GM21381 (cell line): ENCODE measurements at regions not wholly inside any gene's neighbourhood (a gene's known extent, or its start where the extent isn't known, plus 50 kb on each side); places are given as distances from the start of the nearest gene placed in this dataset.
"Not testable (repeated sequence)": the region's sequence is repeated elsewhere in the genome, so short reads cannot be mapped to it uniquely, and the experiment has no call there.

Experiments
- ATAC-seq: cut with Tn5 transposase; IDR thresholded peaks from one replicate; pipeline ENCODE4 v1.9.1; 2021; ENCODE audit warnings: mild to moderate bottlenecking, moderate library complexity; ENCODE audit not compliant: unreplicated experiment

DNA sequence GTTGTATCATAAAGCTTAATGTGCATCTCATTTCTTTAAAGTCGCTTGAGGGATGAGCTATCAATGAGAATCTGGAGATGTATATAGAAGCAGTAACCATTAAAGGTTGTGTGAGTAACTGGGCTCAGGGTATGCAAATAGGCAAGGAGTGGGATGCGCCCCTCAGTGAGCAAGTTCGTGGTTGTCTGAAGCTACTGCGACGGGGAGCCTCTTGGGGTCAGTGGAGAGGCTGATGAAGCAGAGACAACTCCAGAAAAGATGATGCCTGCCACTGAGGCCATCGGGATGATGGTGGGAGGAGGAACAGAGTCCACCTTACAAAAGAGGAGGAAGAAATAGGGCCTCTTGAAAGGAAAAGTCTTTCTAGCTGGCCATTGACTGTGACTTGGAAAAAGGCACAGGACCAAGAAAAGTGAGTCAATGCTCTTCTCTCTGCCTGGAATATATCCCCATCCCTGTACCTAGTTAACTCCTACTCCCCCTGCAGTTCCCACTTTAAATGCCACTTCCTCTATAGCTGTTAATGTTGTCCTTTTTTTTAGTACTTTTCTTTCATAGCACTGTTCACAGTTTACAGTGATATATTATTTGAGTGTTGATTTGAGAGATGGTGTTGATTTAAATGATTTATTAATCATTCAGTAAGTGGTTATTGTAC lies 51.4 kb upstream of the LSM6 start:
- peak; percentile 86 for ATAC-seq

DNA sequence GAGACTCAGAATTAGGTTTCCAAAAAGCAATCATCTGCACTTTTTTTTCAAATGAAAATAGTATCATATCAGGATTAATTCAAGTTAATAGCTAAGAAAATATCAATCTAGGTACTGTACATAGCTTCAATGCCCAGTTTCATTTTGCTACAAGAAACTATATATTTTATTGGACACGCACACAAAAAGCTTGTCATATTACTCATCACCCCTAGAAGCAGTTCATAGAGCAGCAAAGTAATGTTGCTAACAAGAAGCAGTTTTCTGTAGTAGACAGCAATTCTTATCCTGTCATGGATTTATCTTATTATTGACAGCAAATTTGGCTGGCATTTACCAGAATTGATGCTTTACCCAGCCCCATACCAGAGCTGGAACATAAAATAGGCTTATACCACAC lies 52.3 kb upstream of the LSM6 start:
- no peak for ATAC-seq

DNA sequence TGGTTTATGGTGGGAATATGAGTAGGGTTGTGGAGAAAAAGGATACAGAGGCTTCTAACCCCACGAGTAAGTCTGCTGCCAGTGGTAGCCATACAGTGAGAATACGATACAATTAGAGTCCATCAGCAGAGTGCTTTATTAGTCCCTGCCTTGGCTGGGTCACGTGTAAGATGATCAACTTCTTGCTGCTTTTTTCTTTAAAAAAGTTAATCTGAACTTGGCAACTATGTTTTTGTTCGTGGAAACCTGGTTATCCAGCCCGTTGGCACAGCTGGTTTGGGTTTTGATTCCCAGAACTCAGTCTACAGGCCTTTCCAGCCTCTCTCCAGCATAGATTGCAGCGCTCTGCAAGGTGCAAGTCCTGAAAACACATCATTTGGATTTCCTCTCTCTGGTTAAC lies 53.1 kb upstream of the LSM6 start:
- ATAC-seq, result no peak

DNA sequence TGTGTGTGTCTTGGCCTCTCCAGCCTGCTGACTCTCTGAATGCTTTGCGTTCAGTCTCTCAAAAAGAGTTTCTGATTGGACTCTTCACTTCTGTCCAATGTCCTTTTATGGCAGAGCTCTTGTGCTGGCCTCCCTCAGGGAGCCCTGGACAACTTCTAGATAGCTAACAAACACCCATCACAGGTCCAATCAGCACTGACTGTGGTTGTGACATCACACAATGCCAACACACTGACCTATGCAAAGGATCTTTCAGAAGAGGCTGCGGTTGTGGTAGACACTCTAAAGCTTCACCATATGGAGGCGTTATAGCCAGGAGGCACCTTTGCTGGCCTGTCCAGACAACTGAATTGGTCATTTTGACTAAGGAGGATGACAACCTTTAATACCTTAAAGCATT lies 53.8 kb upstream of the LSM6 start:
- ATAC-seq, result no peak

DNA sequence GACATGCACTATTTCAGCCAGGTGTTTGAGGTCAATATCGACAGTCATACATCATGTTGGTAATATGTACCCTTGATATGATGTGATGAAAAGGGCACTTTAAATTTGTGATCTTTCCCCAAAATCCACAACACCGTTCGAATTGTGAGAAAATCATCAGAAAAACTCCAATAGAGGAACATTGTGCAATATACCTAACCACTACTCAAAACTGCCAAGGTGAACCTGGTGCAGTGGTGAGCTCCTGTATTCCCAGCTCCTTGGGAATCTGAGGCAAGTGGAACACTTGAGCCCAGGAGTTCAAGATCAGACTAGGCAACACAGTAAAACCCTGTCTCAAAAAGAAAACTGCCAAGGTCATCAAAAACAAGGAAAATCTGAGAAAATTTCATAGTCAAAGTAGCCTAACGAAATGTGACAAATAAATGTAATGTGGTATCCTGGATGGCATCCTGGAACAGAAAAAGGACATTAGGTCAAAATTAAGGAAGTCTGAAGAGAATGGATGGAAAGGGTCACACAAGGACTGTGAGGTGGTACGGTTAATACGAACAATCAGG lies 55.6 kb upstream of the LSM6 start:
- ATAC-seq, result no peak

DNA sequence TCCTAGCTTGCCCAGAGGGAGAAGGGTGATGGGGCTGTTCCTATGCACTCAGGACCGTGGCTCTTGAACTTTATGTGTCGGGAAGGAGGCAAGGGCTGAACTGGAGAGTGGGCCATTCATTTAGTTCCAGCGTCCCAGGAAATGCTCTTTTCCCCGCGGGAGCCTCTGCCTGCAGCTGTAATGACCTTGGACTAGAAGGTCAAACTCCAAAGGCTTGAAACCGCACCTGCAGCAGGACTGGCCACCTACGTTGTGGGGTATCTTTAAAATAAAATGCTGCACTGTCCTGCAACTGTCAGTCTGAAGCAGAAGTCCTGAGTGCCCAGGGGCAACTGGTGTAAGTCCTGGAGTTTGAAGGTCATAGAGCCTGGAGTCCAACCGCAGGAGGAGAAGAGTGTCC lies 61.5 kb upstream of the LSM6 start:
- ATAC-seq, result no peak

DNA sequence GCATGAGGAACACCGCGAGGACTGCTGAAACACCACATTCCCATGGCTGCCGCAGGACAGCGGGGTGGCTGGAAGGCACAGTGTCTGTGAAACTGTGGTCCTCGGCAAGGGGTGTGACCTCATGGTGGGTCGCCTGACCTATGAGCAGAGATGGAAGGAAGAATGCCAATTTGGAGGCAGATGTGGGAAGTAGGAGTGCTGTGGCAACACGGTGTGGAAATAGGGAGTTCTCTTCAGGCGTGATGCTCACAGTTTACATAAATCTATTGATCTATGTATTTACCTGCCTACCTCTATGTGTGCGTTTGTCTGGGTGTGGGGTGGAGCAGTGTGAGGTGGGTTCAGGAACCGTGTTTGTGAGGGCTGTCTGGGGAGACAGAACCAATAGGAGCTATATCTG lies 62.3 kb upstream of the LSM6 start:
- ATAC-seq, result no peak

DNA sequence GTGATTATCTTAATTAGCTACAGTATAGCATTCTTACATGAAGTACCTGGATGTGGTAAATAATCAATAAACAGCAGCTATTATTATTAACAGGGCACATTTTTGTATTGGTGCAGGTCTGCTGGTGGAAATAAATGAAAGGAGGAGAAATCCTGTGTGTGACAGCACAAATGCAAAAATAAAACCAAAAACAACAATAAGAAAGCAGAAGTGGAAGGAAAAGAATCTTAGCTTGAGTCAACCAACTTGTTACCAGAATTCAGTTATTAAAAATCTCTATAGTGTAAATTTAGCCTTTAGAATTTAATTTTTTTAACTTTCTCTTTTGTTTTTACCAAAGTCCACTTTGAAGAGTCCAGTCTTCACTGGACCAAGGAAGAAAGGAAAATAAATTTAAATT lies 63.1 kb upstream of the LSM6 start:
- peak; percentile 63 for ATAC-seq

DNA sequence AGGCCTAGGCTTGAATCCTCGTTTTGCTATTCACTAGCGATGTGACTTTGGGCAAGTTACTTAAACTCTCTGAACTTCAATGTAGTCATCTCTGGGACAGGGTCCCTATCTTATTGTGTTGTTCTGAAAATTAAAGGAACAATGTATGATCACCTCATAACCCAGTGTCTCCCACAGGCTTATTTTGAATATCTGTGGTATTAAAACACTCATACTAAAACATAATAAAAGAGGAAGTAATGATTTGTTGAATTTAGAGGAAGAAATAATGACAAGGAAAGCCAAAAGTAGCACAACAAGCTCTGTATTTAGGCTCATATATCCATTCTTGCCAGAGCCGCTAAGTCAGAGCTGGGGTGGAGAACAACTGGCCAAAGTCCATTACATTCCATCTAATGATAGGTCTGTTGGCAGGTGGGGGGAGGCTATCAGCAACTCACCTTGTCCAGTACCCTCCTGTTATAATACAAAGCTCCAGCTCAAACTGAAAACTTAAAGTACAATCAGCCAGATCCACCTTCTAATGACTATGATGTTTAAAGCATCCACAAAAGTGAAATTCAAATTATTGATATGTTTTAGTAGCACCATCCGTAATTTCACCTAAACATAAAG lies 64.5 kb upstream of the LSM6 start:
- ATAC-seq, result no peak

DNA sequence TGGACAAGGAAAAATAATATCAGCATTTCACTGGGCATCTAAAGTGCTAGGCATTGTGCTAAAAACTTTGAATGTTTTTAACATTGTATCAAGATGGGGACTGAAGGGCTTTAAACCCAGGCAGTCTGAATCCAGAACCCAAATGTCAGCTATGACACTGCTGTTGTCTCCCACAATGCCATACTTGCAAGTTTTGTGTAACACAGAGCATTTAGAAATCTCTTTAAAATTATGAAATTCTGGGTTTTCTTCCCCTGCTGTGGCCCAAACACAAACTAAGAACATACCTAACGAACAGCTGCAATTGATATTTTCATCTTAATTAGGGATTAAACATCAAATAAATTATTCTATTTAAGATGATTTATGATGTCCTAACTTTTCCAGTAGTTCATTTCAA lies 66.8 kb upstream of the LSM6 start:
- no peak for ATAC-seq

DNA sequence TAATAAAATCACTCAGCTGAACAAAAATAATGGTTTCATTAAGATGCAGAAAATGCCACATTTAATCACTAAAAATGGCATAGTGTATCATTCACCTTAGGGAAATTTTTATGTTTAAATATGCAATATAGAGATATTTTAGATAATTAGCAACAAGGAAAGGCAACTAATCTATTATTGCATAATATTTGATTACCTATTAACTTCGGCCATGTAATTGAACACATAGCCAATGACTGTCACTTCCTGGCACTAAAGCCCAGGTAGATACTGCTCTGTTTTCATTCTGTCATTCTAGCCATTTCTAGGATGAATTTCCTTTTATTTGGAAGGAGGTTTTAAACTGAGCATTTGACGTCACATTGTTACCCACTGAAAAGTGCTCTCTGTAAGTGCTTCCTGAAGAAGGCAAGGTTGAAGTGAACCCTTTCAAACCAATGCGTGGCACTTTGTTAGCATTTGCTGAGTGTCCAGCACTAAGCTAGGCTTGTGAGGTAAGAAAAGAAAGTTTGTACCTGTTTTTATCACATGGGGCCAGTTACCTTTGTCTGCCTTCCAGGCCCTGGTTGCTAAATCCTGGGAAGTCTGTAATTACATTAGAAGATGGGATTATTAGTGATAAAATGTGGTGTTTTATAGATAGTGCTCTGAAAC lies 67.8 kb upstream of the LSM6 start:
- no peak for ATAC-seq

DNA sequence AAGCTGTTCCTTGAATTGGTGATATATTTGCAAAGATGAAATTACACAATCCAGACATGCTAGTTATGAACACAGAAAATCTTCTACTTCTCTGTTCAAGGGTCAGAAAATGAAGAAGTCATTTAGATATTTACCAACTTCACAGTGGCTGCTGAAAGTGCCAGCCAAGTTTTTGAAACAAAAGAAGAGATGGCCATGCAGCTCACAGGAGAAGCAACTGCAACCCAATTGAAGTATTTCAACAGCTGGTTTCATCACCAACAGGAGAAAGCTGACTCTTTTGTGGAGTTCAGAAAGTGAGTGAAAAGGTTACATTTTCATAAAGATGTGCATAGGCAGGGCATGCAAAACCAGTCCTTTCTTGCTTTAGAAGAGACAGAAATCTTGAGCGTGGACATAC lies 70.1 kb upstream of the LSM6 start:
- ATAC-seq, result peak; percentile 51

DNA sequence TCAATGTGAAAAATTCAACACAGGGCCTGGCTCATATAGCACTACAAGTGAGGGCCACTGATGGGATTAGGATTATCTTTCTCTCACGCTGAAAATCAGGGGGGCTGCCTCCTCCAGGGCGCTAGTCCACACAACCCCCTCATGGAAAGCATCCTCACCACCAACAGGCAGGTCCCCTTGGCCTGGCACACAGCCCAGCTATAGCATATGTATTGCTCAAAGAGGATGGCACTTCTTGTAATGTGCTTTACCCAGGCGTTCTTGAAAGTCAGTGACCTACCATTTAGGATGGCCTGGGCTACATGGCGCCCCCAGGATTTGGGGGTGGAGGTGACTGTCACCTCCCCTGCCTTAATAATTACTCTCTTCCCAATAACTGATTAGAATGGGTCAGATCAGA lies 71.0 kb upstream of the LSM6 start:
- no peak for ATAC-seq

DNA sequence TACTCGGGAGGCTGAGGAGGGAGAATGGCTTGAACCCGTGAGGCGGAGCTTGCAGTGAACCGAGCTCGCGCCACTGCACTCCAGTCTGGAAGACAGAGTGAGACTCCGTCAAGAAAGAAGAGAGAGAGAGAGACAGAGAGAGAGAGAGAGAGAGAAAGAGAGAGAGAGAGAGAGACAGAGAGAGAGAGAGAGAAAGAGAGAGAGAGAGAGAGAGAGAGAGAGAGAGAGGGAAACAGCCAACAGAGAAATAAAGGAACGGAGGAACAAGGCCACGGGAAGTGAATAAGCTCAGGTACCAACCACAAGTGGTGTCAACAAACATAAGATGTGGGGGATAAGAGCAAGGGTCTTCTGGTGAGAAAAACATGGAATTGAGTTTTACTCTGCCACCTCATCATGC lies 71.5 kb upstream of the LSM6 start:
- ATAC-seq, result not testable (repeated sequence)

DNA sequence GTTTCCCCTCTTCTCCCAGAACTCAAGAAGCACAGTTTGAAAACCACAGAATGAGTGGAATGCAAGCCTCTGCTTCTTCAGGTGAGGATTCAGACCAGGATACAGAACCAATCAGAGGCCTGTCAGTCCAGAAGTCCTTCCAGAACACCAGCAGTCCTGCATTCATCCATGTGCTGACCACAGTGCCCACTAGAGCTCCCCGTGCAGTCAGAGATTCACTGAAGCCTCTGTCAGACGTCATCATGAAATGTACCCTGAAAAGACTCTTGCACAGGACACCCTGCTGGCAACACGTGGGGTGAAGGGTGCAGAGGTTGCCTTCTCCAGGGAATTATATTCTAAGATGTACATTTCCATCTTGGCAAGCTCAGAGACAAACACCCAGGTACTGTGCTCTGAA lies 75.9 kb upstream of the LSM6 start:
- no peak for ATAC-seq

DNA sequence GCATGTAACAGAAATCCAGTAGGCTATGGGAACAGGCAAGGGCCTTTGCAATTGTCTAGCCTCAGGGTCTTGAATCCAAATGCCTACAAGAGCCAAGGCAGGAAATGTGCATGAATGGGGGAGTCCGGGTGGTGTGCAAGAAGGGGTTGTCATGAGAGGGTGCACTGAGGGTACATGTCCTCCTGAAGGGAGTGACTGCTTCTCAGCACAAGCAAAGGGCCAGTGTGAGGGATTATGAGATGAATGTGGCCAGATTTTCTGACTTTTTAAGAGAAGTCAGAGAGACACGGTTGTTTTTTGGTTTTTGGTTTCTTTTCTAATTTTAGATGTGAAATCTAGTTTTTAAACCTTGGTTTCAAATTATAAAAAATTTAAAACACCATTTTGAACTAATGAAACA lies 76.5 kb upstream of the LSM6 start:
- peak; percentile 68 for ATAC-seq

DNA sequence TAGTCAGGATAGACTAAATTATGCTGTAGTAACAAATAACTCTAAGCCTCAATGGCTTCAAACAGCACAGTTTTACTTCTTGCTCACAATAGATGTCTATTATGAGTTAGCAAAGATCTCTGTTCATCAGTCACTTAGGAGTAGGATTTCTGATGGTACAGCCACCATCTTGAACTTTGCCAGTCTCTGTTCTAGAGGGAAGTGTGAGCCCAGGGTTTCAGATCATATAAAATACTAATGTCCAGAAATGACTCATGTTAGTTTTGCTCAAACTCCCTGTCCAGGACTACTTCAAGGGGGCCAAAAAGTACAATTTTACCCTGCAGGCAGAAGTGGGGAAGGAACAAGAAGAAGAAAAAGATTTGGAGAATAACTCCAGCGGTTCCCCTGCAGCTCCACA lies 77.1 kb upstream of the LSM6 start:
- ATAC-seq, result peak; percentile 80

DNA sequence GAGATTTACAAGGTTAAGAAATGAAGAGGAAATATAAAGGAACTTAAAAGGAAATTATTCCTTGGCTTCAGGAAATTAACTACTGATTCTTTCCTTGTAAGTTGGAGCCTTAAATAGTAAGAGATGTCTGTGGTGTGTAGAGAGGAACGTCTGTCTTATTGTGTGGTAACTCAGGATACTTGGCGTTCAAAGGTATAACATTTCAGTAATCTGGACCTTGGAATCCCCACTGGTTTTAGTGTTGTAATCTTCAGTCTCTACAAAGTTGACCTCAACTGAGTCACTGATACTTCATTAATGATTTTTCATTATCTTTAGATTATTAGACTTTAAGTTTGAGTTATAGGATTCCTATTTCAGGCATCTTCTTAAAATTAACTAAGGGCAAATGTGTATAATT lies 79.1 kb upstream of the LSM6 start:
- ATAC-seq, result no peak

DNA sequence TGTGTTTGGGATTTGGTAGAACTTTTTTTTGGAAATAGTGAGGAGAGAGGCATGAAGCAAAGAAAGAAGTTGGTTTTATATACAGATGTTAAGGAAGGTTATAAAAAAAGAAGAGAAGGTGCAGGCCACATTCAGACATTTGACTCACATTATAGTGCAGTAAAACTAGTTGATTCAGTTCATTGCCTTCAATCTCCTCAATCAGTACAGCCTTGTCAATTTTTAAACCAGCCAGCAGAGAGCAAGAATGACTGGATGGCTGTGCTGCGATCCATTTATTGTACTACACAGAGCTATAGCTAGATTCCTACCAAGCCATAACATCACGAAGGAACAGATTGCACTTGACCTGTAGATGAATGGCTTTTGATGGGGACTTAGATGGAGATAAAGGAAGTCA lies 79.7 kb upstream of the LSM6 start:
- no peak for ATAC-seq

DNA sequence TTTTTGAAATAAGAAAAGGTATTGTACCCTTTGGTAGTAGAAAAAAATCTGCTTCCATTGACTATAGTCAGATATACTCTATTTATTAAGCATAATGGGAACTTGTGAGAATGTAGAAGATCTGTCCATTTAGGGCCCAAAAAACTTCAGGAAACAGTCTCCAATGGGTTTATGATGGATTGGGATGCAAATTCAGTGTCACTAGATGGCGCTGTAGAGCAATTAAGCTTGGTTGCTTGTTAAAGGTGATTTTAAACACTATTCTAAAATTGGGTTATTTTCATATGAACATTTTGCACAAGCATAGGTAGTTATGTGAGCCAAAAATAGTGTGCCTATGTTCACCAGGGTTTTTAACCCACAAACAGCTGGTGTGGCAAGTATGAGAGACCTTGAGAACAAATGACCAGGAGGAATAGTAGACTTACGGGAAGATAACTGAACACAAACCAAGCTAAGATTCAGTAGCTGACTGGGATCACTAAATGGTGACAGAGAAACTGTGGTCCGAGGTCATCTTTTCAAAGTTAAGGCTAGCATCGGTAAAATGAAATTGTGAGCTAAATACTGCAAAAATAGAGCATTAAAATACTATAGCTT lies 80.3 kb upstream of the LSM6 start:
- ATAC-seq, result no peak

DNA sequence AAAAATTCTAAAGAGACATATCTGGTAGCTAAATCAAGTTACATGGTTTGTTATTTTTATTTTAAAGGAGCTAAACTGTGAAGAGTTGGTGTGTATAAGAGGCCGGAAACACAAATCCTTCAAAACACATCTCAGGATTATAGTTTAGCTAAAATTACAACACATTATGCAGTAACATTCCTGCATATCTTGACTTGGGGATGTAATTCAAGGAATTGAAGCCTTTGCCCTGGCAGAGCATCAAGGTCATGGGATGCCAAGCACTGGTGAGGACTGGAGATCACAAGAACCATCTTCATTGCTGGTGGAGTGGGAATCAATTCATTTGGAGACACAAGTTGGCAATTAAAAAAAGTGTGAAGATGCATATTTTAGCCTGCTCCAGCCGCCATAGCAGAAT lies 86.8 kb upstream of the LSM6 start:
- ATAC-seq, result no peak

DNA sequence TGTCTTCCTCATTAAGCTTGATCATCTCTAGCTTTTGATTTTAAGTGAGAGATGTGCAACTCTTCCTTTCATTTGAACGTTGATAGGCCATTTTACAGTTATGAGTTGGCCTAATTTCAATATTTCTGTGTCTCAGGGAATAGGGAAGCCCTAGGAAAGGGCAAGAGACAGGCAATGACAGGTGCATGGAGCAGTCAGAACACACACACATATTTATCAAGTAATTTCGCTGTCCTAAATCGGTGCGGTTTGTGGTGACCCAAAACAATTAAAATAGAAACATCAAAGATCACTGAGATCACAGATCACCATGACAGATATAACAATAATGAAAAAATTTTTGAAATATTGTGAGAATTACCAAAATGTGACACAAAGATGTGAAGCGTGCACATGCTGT lies 87.7 kb upstream of the LSM6 start:
- ATAC-seq, result no peak
